AG09309 (cell line): ENCODE measurements at regions not wholly inside any gene's neighbourhood (a gene's known extent, or its start where the extent isn't known, plus 50 kb on each side); places are given as distances from the start of the nearest gene placed in this dataset.
"Not testable (repeated sequence)": the region's sequence is repeated elsewhere in the genome, so short reads cannot be mapped to it uniquely, and the experiment has no call there.

Experiments
- DNase-seq: peaks from one replicate; pipeline ENCODE4 v3.0.0-alpha.2; 2010; ENCODE audit warnings: low read depth
- H3K4me3 ChIP-seq: 2 replicates; pipeline ENCODE4 v1.5.1; 2011; ENCODE audit warnings: mild to moderate bottlenecking, low read depth, low read length, moderate library complexity; ENCODE audit not compliant: control insufficient read depth
- TF ChIP-seq, protein P1 (sequence below): IDR thresholded peaks from 2 replicates; pipeline ENCODE4 v1.5.1; 2011; ENCODE audit warnings: mild to moderate bottlenecking, low read depth, low read length, inconsistent platforms; ENCODE audit not compliant: insufficient read depth, control insufficient read depth; ENCODE audit errors: missing control alignments

DNA sequence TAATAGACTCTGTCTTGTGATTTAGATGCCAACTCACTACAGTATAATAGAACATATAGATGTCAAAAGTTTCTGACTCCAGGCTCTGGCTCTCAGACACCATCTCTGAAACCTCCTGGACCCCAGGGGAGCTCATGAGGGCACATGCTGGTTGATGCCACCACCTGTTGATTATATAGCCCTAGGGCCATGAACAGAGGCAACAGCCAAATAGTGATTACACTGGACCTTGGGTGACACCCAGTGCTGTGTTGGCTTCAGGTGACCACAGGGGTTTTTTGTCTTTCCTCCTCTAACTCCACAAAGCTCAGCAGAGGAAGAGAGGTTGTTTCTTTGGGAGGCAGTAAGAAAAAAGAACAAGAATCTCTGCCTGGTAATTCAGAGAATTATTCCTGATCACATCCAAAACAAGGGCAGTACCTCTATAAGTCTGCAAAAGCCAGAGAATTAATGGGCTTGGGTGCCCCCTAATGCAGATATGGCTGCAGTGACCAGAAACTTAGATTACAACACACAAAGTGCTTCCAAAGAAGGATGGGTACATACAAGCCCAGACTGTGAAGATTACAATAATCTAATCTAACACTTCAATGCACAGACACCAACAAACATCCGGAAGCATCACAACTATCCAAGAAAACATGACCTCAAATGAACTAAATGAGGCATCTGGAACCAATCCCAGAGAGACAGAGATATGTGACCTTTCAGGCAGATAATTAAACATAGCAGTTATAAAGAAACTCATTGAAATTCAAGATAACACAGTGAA is 1920.6 kb downstream of the ARAP2 start:
- H3K4me3 ChIP-seq, result no peak overlapping the region
- TF ChIP-seq, protein P1, sequence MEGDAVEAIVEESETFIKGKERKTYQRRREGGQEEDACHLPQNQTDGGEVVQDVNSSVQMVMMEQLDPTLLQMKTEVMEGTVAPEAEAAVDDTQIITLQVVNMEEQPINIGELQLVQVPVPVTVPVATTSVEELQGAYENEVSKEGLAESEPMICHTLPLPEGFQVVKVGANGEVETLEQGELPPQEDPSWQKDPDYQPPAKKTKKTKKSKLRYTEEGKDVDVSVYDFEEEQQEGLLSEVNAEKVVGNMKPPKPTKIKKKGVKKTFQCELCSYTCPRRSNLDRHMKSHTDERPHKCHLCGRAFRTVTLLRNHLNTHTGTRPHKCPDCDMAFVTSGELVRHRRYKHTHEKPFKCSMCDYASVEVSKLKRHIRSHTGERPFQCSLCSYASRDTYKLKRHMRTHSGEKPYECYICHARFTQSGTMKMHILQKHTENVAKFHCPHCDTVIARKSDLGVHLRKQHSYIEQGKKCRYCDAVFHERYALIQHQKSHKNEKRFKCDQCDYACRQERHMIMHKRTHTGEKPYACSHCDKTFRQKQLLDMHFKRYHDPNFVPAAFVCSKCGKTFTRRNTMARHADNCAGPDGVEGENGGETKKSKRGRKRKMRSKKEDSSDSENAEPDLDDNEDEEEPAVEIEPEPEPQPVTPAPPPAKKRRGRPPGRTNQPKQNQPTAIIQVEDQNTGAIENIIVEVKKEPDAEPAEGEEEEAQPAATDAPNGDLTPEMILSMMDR, result peak; percentile 42
- DNase-seq, result no peak

DNA sequence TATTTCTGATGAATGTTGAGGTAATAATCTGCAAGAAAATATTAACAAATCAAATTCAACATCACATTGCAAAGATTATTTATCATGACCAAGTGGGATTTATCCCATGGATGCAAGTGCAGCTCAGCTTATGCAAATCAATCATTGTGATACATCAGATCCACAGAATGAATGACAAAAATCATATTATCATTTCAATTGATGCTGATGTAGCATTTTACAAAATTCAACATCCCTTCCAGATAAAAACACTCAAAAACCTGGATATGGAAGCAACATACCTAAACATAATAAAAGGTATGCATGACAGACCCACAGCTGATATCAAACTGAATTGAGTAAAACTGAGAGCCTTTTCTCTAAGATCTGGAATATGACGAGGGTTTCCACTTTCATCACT is 1915.4 kb downstream of the ARAP2 start:
- H3K4me3 ChIP-seq, result no peak overlapping the region
- DNase-seq, result no peak
- TF ChIP-seq, protein P1, result no peak

DNA sequence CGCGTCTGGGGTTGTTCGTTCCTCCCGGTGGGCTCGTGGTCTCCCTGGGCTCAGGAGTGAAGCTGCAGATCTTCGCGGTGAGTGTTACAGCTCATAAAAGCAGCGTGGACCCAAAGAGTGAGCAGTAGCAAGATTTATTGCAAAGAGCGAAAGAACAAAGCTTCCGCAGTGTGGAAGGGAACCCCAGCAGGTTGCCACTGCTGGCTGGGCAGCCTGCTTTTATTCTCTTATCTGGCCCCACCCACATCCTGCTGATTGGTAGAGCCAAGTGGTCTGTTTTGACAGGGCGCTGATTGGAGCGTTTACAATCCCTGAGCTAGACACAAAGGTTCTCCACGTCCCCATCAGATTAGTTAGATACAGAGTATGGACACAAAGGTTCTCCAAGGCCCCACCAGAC is 1909.2 kb downstream of the ARAP2 start:
- DNase-seq, H3K4me3 ChIP-seq: not testable (repeated sequence)

DNA sequence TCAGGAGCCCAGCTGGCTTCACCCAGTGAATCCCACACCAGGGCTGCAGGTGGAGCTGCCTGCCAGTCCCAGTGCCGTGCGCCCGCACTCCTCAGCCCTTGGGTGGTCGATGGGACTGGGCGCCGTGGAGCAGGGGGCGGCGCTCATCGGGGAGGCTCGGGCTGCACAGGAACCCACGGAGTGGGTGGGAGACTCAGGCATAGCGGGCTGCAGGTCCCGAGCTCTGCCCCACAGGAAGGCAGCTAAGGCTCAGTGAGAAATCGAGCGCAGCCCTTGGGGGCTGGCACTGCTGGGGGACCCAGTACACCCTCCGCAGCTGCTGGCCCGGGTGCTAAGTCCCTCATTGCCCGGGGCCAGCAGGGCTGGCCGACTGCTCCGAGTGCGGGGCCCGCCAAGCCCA is 1908.8 kb downstream of the ARAP2 start:
- not testable (repeated sequence) for H3K4me3 ChIP-seq, DNase-seq

DNA sequence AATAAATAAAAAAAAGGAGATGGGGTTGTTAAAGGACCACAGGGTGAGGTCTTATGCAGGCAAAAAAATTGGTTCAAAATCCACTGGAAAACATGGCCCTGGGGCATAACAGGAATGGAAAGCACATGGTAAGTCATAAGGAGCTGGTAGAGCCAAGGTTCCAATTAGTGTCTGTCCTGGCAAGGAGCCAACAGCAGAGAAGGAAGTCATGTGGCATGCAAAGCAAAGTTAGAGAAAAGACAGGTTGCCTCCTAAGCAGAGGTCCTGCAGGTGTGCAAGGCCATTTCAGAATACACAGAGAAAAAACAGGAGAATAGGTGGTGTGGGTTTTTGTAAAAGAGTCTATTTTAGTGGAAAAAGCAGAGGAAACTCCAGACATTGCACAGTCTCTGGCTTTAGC is 1881.7 kb downstream of the ARAP2 start:
- no peak overlapping the region for H3K4me3 ChIP-seq
- no peak for DNase-seq
- TF ChIP-seq, protein P1, result no peak

DNA sequence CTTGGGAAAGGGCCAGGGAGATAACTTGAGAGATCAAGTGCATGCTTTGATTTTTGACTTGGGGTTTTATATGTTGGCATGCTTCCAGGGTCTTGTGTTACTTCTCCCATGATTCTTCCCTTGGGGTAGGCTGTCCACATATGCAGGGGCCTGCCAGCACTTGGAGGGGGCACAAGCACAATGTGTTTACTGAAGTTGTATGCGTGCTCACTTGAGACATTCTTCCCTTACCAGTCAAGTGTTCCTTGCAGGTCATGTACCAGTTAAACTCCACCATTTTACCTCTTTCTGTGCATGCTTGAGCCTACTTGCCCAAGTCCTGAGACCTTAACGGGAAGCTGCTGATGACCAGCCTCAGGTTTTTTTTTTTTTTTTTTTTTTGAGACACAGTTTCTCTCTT is 1880.5 kb downstream of the ARAP2 start:
- H3K4me3 ChIP-seq, result no peak overlapping the region
- DNase-seq, result no peak
- TF ChIP-seq, protein P1, result no peak

DNA sequence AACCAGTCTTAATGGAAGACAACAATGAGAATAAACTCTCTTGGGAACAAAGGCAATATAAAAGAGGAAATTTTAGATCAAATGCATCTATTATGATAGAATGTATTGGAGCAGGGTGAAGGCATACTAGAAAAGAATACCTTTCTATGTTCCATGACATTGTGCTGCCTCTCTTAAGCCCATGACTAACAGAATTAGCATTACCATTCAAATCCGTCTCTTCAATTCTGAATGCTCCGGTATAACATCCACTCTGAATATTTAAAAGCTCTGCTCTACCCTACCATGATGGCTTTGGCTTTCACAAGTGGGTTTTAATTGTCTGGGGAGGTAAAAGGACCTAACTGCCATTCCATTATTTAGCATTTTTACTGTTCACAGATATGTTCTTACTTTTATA is 1878.4 kb downstream of the ARAP2 start:
- TF ChIP-seq, protein P1, result no peak
- H3K4me3 ChIP-seq, result no peak overlapping the region
- no peak for DNase-seq

DNA sequence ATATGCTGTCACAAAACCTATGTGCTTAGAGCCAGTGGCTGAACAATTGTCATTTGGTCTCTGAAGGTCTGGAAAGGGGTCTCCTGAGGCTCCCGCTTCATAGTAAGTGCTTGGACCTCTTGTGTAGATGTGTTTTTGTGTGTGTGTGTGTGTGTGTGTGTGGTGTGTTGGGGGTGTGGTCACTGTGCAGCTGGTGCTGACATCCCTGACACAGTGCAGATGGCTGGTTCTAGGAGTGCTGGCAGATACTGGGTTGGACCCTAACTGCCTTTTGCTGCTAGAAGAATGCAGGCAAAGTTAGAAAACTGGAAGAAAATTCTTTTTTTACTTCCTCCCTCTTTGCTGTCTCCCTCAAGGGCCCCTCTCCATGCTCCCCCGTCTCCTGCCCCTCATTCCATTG is 1872.6 kb downstream of the ARAP2 start:
- TF ChIP-seq, protein P1, result no peak
- DNase-seq, result no peak
- H3K4me3 ChIP-seq, result no peak overlapping the region
